ENCODE measurements at regions not wholly inside any gene's neighbourhood (a gene's known extent, or its start where the extent isn't known, plus 50 kb on each side); places are given as distances from the start of the nearest gene placed in this dataset.

DNA sequence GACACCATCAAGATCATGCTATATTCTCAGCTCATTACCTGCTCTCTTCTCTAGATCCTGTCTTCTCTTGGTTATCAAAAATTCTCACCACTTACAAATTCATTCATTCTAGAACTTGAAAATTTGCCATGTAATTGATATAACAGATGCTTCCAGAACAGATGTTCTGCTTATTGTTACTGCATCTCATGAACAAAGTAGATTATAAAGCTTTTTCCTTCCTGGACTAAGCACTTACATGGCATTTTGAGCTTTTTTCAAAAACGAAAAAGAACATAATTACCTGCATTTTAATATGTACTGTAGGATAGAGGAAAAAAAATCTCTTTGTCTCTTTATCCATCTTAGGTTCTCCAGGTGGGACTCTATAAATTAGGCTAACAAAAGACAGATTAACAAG is 79.6 kb upstream of the CREB1 start:
- DNase-seq (ENCODE audit: low spot score): no peak
- H3K4me3 ChIP-seq: no peak overlapping the region
- no peaks in the 10 kb centered on the region for H3K9me3 ChIP-seq
- no peak overlapping the region for H3K27ac ChIP-seq
- TF ChIP-seq, protein P1, sequence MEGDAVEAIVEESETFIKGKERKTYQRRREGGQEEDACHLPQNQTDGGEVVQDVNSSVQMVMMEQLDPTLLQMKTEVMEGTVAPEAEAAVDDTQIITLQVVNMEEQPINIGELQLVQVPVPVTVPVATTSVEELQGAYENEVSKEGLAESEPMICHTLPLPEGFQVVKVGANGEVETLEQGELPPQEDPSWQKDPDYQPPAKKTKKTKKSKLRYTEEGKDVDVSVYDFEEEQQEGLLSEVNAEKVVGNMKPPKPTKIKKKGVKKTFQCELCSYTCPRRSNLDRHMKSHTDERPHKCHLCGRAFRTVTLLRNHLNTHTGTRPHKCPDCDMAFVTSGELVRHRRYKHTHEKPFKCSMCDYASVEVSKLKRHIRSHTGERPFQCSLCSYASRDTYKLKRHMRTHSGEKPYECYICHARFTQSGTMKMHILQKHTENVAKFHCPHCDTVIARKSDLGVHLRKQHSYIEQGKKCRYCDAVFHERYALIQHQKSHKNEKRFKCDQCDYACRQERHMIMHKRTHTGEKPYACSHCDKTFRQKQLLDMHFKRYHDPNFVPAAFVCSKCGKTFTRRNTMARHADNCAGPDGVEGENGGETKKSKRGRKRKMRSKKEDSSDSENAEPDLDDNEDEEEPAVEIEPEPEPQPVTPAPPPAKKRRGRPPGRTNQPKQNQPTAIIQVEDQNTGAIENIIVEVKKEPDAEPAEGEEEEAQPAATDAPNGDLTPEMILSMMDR (IDR thresholded peaks at IDR 0.05): no peak
- no peaks in the 10 kb centered on the region for H3K36me3 ChIP-seq
- H3K27me3 ChIP-seq: no peaks in the 10 kb centered on the region
- no peaks in the 10 kb centered on the region for H3K4me1 ChIP-seq

DNA sequence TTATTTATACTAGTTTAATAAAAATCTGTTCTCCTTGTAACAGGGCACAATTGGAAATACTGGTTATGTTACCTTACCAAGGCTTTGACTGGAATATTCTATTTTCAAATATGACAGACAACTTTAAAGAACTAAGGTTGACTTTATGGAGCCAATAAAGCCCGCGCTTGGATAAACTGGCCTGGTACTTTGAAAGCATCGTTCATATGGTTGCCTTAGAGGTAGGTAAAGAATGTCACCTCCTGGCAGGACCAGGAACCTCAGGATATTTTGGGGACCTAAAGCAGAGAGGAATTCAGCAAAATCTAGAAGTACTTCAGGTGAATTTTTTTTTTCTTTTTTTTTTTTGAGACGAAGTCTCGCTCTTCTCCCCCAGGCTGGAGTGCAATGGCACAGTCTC is 71.2 kb upstream of the CREB1 start:
- TF ChIP-seq, protein P1 (IDR thresholded peaks at IDR 0.05): no peak
- DNase-seq (ENCODE audit: low spot score): no peak
- no peak overlapping the region for H3K27ac ChIP-seq
- no peaks in the 10 kb centered on the region for H3K36me3 ChIP-seq
- no peaks in the 10 kb centered on the region for H3K27me3 ChIP-seq
- H3K4me1 ChIP-seq: no peaks in the 10 kb centered on the region
- no peaks in the 10 kb centered on the region for H3K9me3 ChIP-seq
- H3K4me3 ChIP-seq: no peak overlapping the region

DNA sequence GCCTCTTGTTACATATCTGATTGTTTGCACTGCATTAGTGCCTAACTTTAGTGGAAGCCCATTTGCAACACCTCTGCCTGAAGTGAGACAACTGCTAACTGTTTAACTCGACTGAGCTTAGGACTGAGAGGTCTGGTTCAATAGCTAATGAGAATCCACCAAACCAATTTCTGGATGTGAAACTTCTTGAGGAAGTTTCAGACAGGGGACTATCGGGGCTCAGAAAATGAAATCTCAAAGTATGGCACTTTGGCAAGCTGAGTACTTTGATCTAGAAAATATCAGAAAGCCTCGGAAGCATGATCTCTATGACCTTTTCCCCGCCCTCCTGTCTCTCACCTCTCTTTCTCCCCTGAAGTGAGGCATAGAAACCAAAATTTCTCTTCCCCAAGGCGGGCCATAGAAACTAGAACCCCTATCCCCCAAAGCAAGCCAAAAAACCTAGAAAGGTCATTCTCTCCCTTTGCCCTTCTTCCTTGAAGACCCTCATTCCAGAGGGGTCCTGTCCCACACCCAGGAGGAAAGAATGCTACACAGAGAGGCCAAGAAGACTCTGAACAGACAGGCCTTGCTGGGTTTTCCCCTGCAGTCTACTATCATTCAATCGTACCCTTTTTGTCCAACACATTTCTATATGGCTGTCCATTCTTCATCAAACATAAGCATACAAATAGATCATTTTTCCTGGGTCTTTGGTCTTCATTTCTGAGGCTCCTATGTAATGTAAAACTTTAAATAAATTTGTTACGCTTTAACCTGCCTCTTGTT is 69.6 kb upstream of the CREB1 start:
- Histone ChIP-seq H3K4me1 (no peaks in the 10 kb centered on the region), H3K4me3 (no peak overlapping the region), H3K9me3 (no peaks in the 10 kb centered on the region), H3K36me3 (no peaks in the 10 kb centered on the region), H3K27me3 (no peaks in the 10 kb centered on the region), H3K27ac (no peak overlapping the region)
- no peak for DNase-seq (ENCODE audit: low spot score)
- TF ChIP-seq, protein P1 (IDR thresholded peaks at IDR 0.05): no peak

DNA sequence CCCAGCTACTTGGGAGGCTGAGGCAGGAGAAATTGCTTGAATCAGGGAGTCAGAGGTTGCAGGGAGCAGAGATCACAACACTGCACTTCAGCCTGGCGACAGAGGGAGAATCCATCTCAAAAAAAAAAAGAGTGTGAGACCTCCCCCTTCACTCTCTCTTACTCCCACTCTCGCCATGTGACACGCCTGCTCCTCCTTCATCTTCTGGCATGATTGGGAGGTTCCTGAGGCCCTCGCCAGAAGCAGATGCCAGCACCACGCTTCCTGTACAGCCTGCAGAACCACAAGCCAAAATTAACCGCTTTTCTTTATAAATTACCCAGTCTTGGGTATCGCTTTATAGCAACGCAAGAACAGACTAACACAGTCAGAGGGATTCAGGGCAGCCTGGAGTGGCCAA is 66.3 kb upstream of the CREB1 start:
- Histone ChIP-seq H3K36me3 (no peaks in the 10 kb centered on the region), H3K4me3 (no peak overlapping the region), H3K27me3 (no peaks in the 10 kb centered on the region), H3K27ac (no peak overlapping the region), H3K9me3 (no peaks in the 10 kb centered on the region), H3K4me1 (no peaks in the 10 kb centered on the region)
- DNase-seq (ENCODE audit: low spot score): no peak
- TF ChIP-seq, protein P1 (IDR thresholded peaks at IDR 0.05): no peak

DNA sequence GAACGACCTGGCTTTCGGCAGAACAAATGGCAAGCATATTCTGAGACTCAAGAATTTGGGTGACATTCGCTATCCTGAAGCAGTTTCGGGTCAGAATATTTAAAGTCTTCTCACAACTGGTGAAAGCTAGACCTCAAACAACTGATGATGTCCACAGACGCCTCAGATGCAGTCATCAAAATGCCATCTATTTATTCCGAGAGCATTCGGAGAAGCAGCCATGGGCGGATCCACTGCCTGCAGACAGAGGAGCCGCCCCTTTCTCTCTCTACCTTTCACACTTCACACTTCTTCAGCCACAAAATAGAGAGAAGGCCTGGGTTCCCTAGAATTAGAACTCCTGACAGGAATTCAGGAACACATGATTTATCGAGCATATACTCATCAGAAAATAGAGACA is 65.8 kb upstream of the CREB1 start:
- no peak for DNase-seq (ENCODE audit: low spot score)
- no peak overlapping the region for H3K4me3 ChIP-seq
- no peaks in the 10 kb centered on the region for H3K36me3 ChIP-seq
- TF ChIP-seq, protein P1 (IDR thresholded peaks at IDR 0.05): no peak
- no peaks in the 10 kb centered on the region for H3K9me3 ChIP-seq
- no peak overlapping the region for H3K27ac ChIP-seq
- no peaks in the 10 kb centered on the region for H3K27me3 ChIP-seq
- no peaks in the 10 kb centered on the region for H3K4me1 ChIP-seq

DNA sequence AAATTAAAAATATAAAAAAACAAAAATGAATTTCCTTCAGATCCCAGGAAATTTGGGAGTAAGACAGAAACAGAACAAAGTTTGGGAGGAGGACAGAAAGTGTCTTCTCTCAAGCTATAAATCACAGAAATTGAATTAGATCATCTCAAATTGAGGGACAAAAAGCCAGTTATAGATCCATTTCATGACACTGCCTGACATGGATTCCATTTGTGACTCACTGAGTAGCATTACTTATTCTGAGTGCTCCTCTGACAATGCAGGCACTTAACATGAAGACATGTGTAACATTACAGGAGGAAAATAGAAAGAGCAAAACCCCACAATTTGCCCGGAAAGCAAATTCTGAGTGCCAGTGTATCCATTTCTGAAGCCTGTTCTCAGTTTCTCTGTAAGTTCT is 63.9 kb upstream of the CREB1 start:
- Histone ChIP-seq H3K27ac (no peak overlapping the region), H3K4me3 (no peak overlapping the region), H3K9me3 (no peaks in the 10 kb centered on the region), H3K27me3 (no peaks in the 10 kb centered on the region), H3K36me3 (no peaks in the 10 kb centered on the region), H3K4me1 (no peaks in the 10 kb centered on the region)
- TF ChIP-seq, protein P1 (IDR thresholded peaks at IDR 0.05): no peak
- no peak for DNase-seq (ENCODE audit: low spot score)

All from right atrium auricular region (tissue), 2 donors.